ENCODE measurements at regions not wholly inside any gene's neighbourhood (a gene's known extent, or its start where the extent isn't known, plus 50 kb on each side); places are given as distances from the start of the nearest gene placed in this dataset.

GRCh38 chrY:7728935-7729317, 817.4 kb upstream of the AMELY start:
- TF ChIP-seq CTCF (IDR thresholded peaks at IDR 0.05), result no peak
- no peak for TF ChIP-seq POLR2A (IDR thresholded peaks at IDR 0.05)

All from esophagus squamous epithelium (tissue), 4 donors.